ENCODE measurements at regions not wholly inside any gene's neighbourhood (a gene's known extent, or its start where the extent isn't known, plus 50 kb on each side); places are given as distances from the start of the nearest gene placed in this dataset.

DNA sequence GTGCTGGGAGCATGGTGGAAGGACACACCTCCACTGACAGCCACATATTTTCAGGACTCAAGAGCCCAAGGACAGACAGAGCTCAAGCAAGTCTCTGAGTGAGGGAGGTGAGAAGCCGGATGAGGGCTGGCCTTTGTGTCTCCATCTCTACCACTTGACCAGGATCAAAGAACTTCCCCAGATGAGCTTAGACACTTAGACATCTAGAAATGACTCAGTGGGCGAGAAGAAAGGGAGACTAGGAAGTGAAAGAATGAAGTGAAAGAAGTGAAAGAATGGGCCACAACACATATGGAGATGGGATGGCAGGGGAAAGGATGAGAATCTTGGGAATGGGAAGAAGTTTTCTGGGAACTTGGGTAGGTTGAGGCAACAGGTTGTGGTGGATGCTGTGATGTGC is 274.9 kb upstream of the CCL2 start:
- TF ChIP-seq, protein P1, sequence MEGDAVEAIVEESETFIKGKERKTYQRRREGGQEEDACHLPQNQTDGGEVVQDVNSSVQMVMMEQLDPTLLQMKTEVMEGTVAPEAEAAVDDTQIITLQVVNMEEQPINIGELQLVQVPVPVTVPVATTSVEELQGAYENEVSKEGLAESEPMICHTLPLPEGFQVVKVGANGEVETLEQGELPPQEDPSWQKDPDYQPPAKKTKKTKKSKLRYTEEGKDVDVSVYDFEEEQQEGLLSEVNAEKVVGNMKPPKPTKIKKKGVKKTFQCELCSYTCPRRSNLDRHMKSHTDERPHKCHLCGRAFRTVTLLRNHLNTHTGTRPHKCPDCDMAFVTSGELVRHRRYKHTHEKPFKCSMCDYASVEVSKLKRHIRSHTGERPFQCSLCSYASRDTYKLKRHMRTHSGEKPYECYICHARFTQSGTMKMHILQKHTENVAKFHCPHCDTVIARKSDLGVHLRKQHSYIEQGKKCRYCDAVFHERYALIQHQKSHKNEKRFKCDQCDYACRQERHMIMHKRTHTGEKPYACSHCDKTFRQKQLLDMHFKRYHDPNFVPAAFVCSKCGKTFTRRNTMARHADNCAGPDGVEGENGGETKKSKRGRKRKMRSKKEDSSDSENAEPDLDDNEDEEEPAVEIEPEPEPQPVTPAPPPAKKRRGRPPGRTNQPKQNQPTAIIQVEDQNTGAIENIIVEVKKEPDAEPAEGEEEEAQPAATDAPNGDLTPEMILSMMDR (IDR thresholded peaks at IDR 0.05) = no peak
- TF ChIP-seq EP300 (IDR thresholded peaks at IDR 0.05) (no peak), POLR2A (IDR thresholded peaks at IDR 0.05) (no peak)
